ENCODE measurements at regions not wholly inside any gene's neighbourhood (a gene's known extent, or its start where the extent isn't known, plus 50 kb on each side); places are given as distances from the start of the nearest gene placed in this dataset.
"Not testable (repeated sequence)": the region's sequence is repeated elsewhere in the genome, so short reads cannot be mapped to it uniquely, and the experiment has no call there.

- peak; percentile 33 for DNase-seq
Observed at GRCh38 chr14:25431211-25432076, 381.5 kb upstream of the STXBP6 start.

GRCh38 chr14:25430808-25431207 lies 380.9 kb upstream of the STXBP6 start:
- no peak for DNase-seq

- DNase-seq: no peak
Observed at GRCh38 chr14:25412998-25413397, 363.1 kb upstream of the STXBP6 start.

GRCh38 chr14:25411781-25412757 lies 362.1 kb upstream of the STXBP6 start:
- DNase-seq: no peak

- DNase-seq: no peak
Observed at GRCh38 chr14:25406818-25407217, 356.9 kb upstream of the STXBP6 start.

GRCh38 chr14:25400607-25401206 lies 350.8 kb upstream of the STXBP6 start:
- peak; percentile 32 for DNase-seq

GRCh38 chr14:25396128-25396527 lies 346.2 kb upstream of the STXBP6 start:
- DNase-seq: no peak

GRCh38 chr14:25394791-25395391 lies 344.9 kb upstream of the STXBP6 start:
- DNase-seq: peak; percentile 21

- DNase-seq: no peak
Observed at GRCh38 chr14:25394356-25394755, 344.4 kb upstream of the STXBP6 start.

GRCh38 chr14:25389948-25390347 lies 340.0 kb upstream of the STXBP6 start:
- DNase-seq: no peak

GRCh38 chr14:25381498-25381897 lies 331.6 kb upstream of the STXBP6 start:
- no peak for DNase-seq

GRCh38 chr14:25375639-25376038 lies 325.7 kb upstream of the STXBP6 start:
- no peak for DNase-seq

GRCh38 chr14:25371068-25371467 lies 321.1 kb upstream of the STXBP6 start:
- DNase-seq: no peak

- not testable (repeated sequence) for DNase-seq
Observed at GRCh38 chr14:25370057-25370456, 320.1 kb upstream of the STXBP6 start.

- DNase-seq: no peak
Observed at GRCh38 chr14:25358330-25358729, 308.4 kb upstream of the STXBP6 start.

- no peak for DNase-seq
Observed at GRCh38 chr14:25351269-25351668, 301.3 kb upstream of the STXBP6 start.

- DNase-seq: no peak
Observed at GRCh38 chr14:25350802-25351201, 300.9 kb upstream of the STXBP6 start.

GRCh38 chr14:25350021-25350420 lies 300.1 kb upstream of the STXBP6 start:
- no peak for DNase-seq

- no peak for DNase-seq
Observed at GRCh38 chr14:25349269-25349668, 299.3 kb upstream of the STXBP6 start.

GRCh38 chr14:25340882-25341281 lies 290.9 kb upstream of the STXBP6 start:
- DNase-seq: no peak

- no peak for DNase-seq
Observed at GRCh38 chr14:25322784-25323183, 272.8 kb upstream of the STXBP6 start.

GRCh38 chr14:25316007-25316406 lies 266.1 kb upstream of the STXBP6 start:
- DNase-seq: not testable (repeated sequence)

GRCh38 chr14:25308244-25308643 lies 258.3 kb upstream of the STXBP6 start:
- DNase-seq: no peak

All from NCI-H1048 (cell line).